Middle frontal gyrus (tissue), 1 donor: ENCODE measurements at regions not wholly inside any gene's neighbourhood (a gene's known extent, or its start where the extent isn't known, plus 50 kb on each side); places are given as distances from the start of the nearest gene placed in this dataset.
"Not testable (repeated sequence)": the region's sequence is repeated elsewhere in the genome, so short reads cannot be mapped to it uniquely, and the experiment has no call there.

ENCODE experiments used
- DNase-seq: peaks from one replicate; pipeline ENCODE4 v3.0.0-alpha.2; 2015; ENCODE audit warnings: low spot score; ENCODE audit errors: extremely low spot score

GRCh38 chr10:15921423-15921945 is 61.2 kb upstream of the MINDY3 start:
- not testable (repeated sequence) for DNase-seq

GRCh38 chr10:15931376-15931775 is 71.1 kb upstream of the MINDY3 start:
- no peak for DNase-seq

GRCh38 chr10:15939543-15939942 is 79.2 kb upstream of the MINDY3 start:
- DNase-seq, result not testable (repeated sequence)

GRCh38 chr10:15943426-15943825 is 83.1 kb upstream of the MINDY3 start:
- DNase-seq, result no peak

GRCh38 chr10:15954188-15954587 is 93.9 kb upstream of the MINDY3 start:
- DNase-seq, result no peak

DNA sequence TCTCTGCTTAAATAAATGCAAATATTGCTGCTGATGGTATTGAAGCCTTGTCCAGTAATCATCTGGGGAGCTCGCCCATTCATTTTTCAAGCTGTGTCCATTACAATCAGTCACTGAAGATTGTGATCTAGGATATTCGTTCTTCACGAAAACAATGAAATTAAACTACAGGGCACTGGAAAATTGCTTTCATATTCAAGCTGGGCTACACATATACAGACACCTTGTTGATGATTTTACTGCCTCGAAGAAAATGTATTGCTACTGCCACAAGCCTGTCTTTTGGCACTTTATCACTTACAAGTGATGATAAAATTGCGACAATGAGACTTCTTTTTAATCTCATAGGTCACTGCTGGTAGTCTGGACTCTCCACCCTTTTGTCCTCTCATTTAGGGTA is 100.0 kb upstream of the MINDY3 start:
- no peak for DNase-seq

GRCh38 chr10:15972736-15973135 is 112.4 kb upstream of the MINDY3 start:
- DNase-seq, result not testable (repeated sequence)

GRCh38 chr10:15985690-15986089 is 125.4 kb upstream of the MINDY3 start:
- DNase-seq, result no peak

DNA sequence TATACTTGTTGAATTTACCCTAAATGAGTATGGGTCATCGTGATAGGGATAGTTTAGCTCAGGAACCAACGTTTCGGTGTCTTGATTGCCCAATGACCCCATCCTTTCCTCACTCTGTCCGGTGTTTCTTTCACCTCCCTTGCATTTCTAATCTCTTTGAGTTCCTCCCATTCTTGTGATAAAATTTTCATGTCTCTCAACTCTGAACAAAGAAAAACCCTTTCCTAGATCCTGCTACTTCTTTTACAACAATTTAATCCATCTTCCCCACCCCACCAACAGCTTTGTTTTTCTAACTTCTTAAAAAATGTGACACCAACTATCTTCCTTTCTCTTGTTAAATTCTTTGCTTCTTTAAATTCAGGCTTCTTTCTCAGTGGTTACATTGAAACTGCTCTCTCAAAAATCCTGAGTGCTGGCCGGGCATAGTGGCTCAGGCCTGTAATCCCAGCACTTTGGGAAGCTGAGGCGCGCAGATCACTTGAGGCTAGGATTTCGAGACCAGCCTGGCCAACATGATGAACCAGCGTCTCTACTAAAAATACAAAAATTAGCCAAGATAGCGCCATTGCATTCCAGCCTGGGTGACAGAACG is 130.3 kb upstream of the MINDY3 start:
- no peak for DNase-seq

DNA sequence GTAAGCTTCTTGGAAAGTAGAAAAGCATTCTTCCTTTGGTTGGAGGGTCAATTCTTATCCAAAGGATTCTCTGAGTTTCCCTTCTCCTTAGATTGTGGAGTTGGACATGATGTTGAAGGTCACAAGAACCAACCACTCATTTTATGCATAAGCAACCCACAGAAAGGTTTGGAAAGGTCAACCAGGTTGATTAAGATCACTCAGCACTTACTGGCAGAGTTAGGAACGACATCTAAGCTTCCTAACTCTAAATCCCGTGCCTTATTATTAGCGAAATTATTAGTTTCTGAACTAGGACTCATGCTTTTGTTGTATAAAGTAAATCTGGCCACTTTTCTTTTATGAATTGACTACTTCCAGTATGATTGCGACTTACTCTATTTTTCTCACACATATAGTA is 137.0 kb upstream of the MINDY3 start:
- DNase-seq, result no peak

GRCh38 chr10:16001581-16001980 is 141.3 kb upstream of the MINDY3 start:
- no peak for DNase-seq

- no peak for DNase-seq
Measured at GRCh38 chr10:16009785-16010184, 149.5 kb upstream of the MINDY3 start.

DNA sequence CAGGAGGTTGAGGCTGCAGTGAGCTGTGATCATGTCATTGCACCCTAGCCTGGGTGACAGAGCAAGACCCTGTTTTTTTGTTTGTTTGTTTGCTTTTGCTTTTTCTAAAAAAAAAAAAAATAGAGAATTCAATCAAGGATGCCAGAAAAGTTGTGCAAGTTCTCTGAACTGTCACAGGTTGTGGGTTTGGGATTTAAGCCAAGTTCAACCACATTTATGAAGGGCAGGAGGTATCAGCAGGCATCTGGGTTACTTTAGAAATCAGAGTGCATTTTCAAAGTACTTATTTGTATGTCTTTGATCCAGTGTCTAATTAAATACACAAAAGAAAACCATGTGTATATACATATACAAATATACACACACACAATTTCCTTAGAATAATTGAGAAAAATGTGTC is 151.2 kb upstream of the MINDY3 start:
- no peak for DNase-seq

- no peak for DNase-seq
Measured at GRCh38 chr10:16014469-16014868, 154.2 kb upstream of the MINDY3 start.

DNA sequence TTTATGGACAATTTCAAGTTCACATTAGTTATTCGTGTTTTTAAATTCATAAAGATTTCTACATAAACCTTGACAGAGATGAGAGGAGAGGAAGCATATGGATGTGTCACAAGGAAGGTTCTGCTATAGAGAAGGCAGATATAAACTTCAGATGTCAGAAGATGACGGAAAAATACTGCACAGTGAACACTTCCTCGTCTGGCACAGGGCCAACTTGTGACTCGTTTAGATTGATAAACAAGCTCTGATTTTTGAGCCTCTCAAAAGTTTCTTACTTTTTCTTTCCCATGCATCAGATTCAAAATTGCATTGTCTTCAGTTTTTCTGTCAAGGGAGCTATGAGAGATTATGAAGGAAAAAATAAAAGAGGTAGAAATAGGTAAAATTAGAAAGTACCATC is 156.4 kb upstream of the MINDY3 start:
- no peak for DNase-seq

GRCh38 chr10:16020836-16021235 is 160.5 kb upstream of the MINDY3 start:
- no peak for DNase-seq

GRCh38 chr10:16026832-16027231 is 166.5 kb upstream of the MINDY3 start:
- DNase-seq, result not testable (repeated sequence)

DNA sequence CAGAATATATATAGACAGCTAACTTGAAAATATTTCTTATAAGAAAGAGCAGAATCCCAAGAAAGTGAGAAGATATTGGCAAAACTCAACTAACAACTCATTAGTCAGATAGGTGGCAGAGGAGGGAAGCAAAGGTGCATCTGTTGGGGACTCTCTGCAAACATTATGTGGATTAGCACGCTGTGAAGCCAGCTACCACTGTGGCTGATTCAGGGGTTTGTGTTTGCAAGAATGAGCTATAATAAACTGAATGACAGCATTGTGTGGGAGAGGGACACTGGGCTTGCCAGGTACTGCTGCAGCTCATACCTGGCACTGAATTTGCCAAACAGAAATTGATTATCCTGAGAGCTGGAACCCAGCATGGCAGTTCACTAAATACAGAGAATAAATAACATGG is 170.3 kb upstream of the MINDY3 start:
- DNase-seq, result no peak

- DNase-seq, result no peak
Measured at GRCh38 chr10:16049050-16049449, 188.7 kb upstream of the MINDY3 start.

GRCh38 chr10:16049782-16050181 is 189.5 kb upstream of the MINDY3 start:
- DNase-seq, result no peak

DNA sequence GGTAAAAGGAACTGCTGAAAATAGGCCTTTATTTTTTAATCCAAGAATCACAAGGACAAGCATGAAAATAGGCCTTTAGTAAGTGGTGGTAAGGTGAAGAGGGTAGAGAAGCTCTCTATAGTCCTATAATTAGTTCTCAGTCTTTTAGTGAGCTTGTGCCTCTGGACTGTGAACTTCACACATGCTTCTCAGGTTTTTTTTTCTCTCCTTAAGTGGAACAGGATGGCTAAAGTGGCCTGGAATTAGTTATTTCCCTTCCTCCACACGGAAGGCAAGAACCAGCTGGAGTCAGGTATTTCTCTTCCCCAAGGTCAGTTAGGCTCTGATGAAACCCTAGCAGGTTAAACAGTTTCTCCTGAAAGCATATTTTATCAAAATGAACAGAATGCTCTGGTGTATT is 203.0 kb upstream of the MINDY3 start:
- no peak for DNase-seq

- not testable (repeated sequence) for DNase-seq
Measured at GRCh38 chr10:16083551-16083950, 223.2 kb upstream of the MINDY3 start.

DNA sequence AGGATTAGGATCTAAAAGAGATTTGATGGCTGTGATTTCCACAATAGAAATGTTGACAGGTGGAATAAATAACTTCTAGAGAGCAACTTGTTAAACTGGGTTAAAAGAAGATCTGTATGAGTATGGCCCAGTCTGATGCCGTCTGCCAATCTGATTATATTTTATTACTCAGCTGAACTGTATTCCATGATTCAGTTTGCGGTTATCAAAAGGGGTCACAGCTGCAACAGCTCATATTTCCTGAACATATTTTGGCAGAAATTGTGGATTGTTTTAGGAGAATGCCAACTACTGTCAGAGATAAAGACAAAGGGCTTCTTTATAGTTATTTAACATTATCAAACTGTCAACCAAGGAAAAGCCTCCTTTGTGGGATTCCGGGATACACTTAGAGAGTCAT is 244.8 kb upstream of the MINDY3 start:
- no peak for DNase-seq
